PC-9 (cell line): ENCODE measurements at regions not wholly inside any gene's neighbourhood (a gene's known extent, or its start where the extent isn't known, plus 50 kb on each side); places are given as distances from the start of the nearest gene placed in this dataset.

Experiments used
- BruUV-seq: library from RNA; stranded (reverse); fragments of 400-500 nt; replicated peaks from 2 replicates; lab custom pipeline; 2021; lab: Mats Ljungman, UMichigan
- CTCF ChIA-PET: fragments of 300-600 bp; sonication (Branson Sonifier 250); formaldehyde crosslinking; loops from one replicate; lab custom pipeline; 2022; ENCODE audit warnings: antibody characterized with exemption; lab: Charles Lee
- POLR2A ChIA-PET: fragments of 300-600 bp; sonication (Branson Sonifier 250); formaldehyde crosslinking; loops from one replicate; lab custom pipeline; 2022; ENCODE audit warnings: antibody characterized with exemption; ENCODE audit not compliant: unreplicated experiment; lab: Charles Lee
- DNase-seq, 2 experiments: peaks; one replicate each; pipeline versions ENCODE4 v3.0.0 to v3.0.0-alpha.2; 2015 to 2022; ENCODE audit warnings: mixed read lengths in 1 of 2
- H2AFZ ChIP-seq: fragments of 200-600 bp; sonication (generic); 2 replicates; pipeline ENCODE4 v1.8.1; 2017; ENCODE audit warnings: antibody characterized with exemption
- H3F3A ChIP-seq: fragments of 200-600 bp; sonication (generic); 2 replicates; pipeline ENCODE4 v1.8.1; 2017; ENCODE audit warnings: antibody characterized with exemption, mild to moderate bottlenecking, low read depth; ENCODE audit not compliant: insufficient read depth
- H3K27ac ChIP-seq: fragments of 200-600 bp; sonication (generic); 2 replicates; pipeline ENCODE4 v1.6.1; 2016; ENCODE audit warnings: mixed run types
- H3K27me3 ChIP-seq: fragments of 200-600 bp; sonication (generic); 2 replicates; pipeline ENCODE4 v1.6.1; 2016; ENCODE audit warnings: low read depth, mixed run types; ENCODE audit not compliant: insufficient read depth
- H3K36me3 ChIP-seq: fragments of 200-600 bp; sonication (generic); 2 replicates; pipeline ENCODE4 v1.6.1; 2016; ENCODE audit warnings: low read depth, mixed run types
- H3K4me1 ChIP-seq: fragments of 200-600 bp; sonication (generic); replicated peaks from 2 replicates; pipeline ENCODE4 v1.6.1; 2016; ENCODE audit warnings: mixed run types; ENCODE audit not compliant: insufficient read depth
- H3K4me2 ChIP-seq: fragments of 200-600 bp; sonication (generic); 2 replicates; pipeline ENCODE4 v1.6.1; 2017; ENCODE audit warnings: mixed run types
- H3K4me3 ChIP-seq: fragments of 200-600 bp; sonication (generic); 2 replicates; pipeline ENCODE4 v1.6.1; 2016; ENCODE audit warnings: mixed run types
- H3K79me2 ChIP-seq: fragments of 200-600 bp; sonication (generic); 2 replicates; pipeline ENCODE4 v1.6.1; 2017; ENCODE audit warnings: low read depth, mixed run types
- H3K9me2 ChIP-seq: fragments of 200-600 bp; sonication (generic); 2 replicates; pipeline ENCODE4 v1.8.1; 2017; ENCODE audit warnings: mild to moderate bottlenecking; ENCODE audit not compliant: insufficient read depth
- H3K9me3 ChIP-seq: fragments of 200-600 bp; sonication (generic); 2 replicates; pipeline ENCODE4 v1.8.1; 2016; ENCODE audit warnings: low read depth; ENCODE audit not compliant: insufficient read depth
- H4K20me1 ChIP-seq: fragments of 200-600 bp; sonication (generic); 2 replicates; pipeline ENCODE4 v1.8.1; 2017; ENCODE audit not compliant: insufficient read depth
- EZH2 ChIP-seq: fragments of 200-600 bp; sonication (generic); IDR thresholded peaks from 2 replicates; pipeline ENCODE4 v1.8.0; 2017; ENCODE audit warnings: antibody characterized with exemption, low read depth
- intact Hi-C: fragments of 100-400 bp; cut with micrococcal nuclease; formaldehyde crosslinking; loops from one replicate; pipeline ENCODE4 v1.10.0; 2022; ENCODE audit not compliant: unreplicated experiment
- TF ChIP-seq, protein P1 (sequence below): fragments of 200-600 bp; sonication (generic); conservative IDR thresholded peaks from 2 replicates; pipeline ENCODE4 v1.6.1; 2017; ENCODE audit warnings: mixed run types, antibody characterized with exemption, mild to moderate bottlenecking, moderate library complexity

DNA sequence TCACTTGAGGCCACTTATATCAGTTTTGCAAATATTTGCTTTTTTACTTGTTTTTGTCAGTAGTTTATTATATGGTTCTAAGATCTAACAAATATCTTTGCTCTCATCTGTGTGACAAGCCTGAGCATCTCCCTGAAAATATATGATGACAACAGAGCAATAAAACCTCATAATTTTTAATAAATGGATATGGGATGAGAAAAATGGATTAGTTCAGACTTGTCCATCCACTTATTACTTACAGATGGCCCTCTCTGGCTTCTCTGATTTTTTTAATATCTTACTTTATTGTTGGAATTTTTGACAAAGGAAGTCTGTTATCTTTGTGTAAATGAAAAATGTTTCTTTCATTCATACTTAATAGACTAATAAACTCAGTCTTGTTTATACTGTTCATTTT, 491.4 kb upstream of the RAG2 start:
- CTCF ChIA-PET, result no interaction called here
- Histone ChIP-seq H3K79me2 (no peaks in the 10 kb centered on the region), H4K20me1 (no peaks in the 10 kb centered on the region), H3K9me3 (no peaks in the 10 kb centered on the region), H3F3A (no peaks in the 10 kb centered on the region), H2AFZ (no peak overlapping the region), H3K27ac (no peak overlapping the region), H3K36me3 (no peaks in the 10 kb centered on the region), H3K4me3 (no peak overlapping the region), H3K27me3 (no peaks in the 10 kb centered on the region), H3K4me1 (no peaks in the 10 kb centered on the region), H3K9me2 (no peaks in the 10 kb centered on the region), H3K4me2 (no peak overlapping the region)
- TF ChIP-seq, protein P1, sequence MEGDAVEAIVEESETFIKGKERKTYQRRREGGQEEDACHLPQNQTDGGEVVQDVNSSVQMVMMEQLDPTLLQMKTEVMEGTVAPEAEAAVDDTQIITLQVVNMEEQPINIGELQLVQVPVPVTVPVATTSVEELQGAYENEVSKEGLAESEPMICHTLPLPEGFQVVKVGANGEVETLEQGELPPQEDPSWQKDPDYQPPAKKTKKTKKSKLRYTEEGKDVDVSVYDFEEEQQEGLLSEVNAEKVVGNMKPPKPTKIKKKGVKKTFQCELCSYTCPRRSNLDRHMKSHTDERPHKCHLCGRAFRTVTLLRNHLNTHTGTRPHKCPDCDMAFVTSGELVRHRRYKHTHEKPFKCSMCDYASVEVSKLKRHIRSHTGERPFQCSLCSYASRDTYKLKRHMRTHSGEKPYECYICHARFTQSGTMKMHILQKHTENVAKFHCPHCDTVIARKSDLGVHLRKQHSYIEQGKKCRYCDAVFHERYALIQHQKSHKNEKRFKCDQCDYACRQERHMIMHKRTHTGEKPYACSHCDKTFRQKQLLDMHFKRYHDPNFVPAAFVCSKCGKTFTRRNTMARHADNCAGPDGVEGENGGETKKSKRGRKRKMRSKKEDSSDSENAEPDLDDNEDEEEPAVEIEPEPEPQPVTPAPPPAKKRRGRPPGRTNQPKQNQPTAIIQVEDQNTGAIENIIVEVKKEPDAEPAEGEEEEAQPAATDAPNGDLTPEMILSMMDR, result no peak
- no peak for DNase-seq
- no TSS peak for BruUV-seq
- POLR2A ChIA-PET, result no interaction called here
- intact Hi-C loops, result no loop called here

DNA sequence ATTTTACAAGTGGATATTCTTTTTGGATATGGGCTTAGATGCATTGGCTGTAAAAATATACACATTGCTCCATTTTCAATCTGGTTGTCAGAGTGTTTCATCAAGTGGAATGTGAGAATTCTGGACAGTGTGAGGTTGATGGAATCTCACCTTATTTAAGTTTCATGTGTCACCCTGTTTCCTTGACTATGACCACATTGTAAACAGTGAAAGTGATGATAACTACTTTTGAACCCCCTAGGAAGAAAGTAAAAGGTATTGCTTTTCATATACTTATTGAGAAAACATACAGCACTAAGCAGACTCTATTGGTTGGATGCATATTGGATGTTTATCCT, 490.5 kb upstream of the RAG2 start:
- no peaks in the 10 kb centered on the region for H3K9me3 ChIP-seq
- ChIA-PET POLR2A (no interaction called here), CTCF (no interaction called here)
- no peaks in the 10 kb centered on the region for H3F3A ChIP-seq
- no peak overlapping the region for H2AFZ ChIP-seq
- H3K79me2 ChIP-seq, result no peaks in the 10 kb centered on the region
- intact Hi-C loops, result no loop called here
- no peak overlapping the region for H3K27ac ChIP-seq
- H3K4me1 ChIP-seq, result no peaks in the 10 kb centered on the region
- no peaks in the 10 kb centered on the region for H4K20me1 ChIP-seq
- no peak overlapping the region for H3K4me2 ChIP-seq
- no peak for DNase-seq
- no peak for TF ChIP-seq EZH2
- TF ChIP-seq, protein P1, result no peak
- no peak overlapping the region for H3K4me3 ChIP-seq
- H3K27me3 ChIP-seq, result no peaks in the 10 kb centered on the region
- H3K9me2 ChIP-seq, result no peaks in the 10 kb centered on the region
- no peaks in the 10 kb centered on the region for H3K36me3 ChIP-seq
- BruUV-seq, result no TSS peak

DNA sequence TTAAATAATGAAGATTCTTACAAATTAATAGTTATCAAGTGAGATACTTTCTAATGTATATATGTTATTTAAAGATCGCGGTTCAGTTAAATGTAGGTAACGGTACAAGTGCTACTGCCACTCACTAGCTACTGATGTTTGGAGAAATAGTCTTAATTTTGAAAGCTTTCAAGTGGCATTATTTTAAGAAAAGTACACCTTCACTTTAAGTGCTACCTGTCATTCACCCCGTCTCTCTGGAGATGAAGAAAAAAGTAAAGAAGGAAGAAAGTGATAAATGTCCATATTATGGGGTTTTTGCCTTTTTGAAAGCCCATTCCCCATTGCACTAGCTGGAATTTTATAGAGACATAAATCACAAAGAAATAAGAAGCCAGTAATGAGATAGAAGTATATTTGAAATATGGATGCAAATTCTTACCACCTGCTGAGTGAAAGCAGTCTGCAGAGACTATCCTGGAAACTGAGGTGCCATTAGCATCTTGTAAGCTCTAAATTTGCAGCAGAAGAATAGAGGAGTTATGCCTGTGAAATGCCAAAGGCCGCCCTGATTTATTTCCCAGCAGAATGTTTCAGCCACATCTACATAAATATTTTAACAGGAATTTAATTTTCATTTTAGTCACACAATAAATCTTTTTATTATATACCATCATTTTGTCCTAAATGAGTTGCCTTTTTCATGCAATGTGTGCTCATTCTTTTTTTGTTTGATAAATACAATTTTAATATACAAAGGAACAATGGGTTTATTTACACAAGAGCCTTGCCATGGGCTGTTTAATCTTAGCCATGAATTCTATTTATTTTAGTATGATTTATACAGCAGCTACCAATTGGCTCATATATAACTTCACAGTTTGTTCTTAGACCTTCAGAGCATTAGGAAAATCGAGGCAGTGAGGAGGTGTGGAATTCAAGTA, 489.9 kb upstream of the RAG2 start:
- H3K4me2 ChIP-seq, result no peak overlapping the region
- no TSS peak for BruUV-seq
- no peaks in the 10 kb centered on the region for H3F3A ChIP-seq
- no peak overlapping the region for H2AFZ ChIP-seq
- DNase-seq, result no peak
- no peaks in the 10 kb centered on the region for H3K36me3 ChIP-seq
- H3K27ac ChIP-seq, result no peak overlapping the region
- no peak overlapping the region for H3K4me3 ChIP-seq
- no peaks in the 10 kb centered on the region for H3K9me2 ChIP-seq
- ChIA-PET POLR2A (no interaction called here), CTCF (no interaction called here)
- H3K27me3 ChIP-seq, result no peaks in the 10 kb centered on the region
- TF ChIP-seq, protein P1, result no peak
- TF ChIP-seq EZH2, result no peak
- no peaks in the 10 kb centered on the region for H3K4me1 ChIP-seq
- H3K79me2 ChIP-seq, result no peaks in the 10 kb centered on the region
- H3K9me3 ChIP-seq, result no peaks in the 10 kb centered on the region
- intact Hi-C loops, result no loop called here
- H4K20me1 ChIP-seq, result no peaks in the 10 kb centered on the region
